ENCODE measurements at regions not wholly inside any gene's neighbourhood (a gene's known extent, or its start where the extent isn't known, plus 50 kb on each side); places are given as distances from the start of the nearest gene placed in this dataset.

DNA sequence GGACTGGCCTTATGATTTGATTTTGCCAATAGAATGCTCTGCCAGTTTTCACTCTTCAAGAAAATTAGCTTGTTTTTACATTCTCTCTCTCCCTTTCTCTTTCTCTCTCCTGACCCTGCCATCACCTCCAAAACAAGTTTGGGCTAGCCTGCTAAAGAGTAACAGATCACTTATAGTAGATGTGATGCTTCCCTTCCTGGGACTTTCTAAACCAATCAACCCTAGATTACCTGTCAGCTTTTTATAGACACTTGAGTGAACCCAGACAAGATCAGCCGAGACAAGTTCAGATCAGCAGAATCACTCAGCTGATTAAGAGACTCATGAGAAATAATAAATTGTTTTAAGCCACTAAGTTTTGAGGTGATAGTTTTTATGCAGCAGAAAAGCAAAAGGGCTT lies 521.2 kb downstream of the ANKRD50 start:
- TF ChIP-seq, protein P1, sequence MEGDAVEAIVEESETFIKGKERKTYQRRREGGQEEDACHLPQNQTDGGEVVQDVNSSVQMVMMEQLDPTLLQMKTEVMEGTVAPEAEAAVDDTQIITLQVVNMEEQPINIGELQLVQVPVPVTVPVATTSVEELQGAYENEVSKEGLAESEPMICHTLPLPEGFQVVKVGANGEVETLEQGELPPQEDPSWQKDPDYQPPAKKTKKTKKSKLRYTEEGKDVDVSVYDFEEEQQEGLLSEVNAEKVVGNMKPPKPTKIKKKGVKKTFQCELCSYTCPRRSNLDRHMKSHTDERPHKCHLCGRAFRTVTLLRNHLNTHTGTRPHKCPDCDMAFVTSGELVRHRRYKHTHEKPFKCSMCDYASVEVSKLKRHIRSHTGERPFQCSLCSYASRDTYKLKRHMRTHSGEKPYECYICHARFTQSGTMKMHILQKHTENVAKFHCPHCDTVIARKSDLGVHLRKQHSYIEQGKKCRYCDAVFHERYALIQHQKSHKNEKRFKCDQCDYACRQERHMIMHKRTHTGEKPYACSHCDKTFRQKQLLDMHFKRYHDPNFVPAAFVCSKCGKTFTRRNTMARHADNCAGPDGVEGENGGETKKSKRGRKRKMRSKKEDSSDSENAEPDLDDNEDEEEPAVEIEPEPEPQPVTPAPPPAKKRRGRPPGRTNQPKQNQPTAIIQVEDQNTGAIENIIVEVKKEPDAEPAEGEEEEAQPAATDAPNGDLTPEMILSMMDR (IDR thresholded peaks at IDR 0.05; ENCODE audit: poor library complexity, severe bottlenecking) = no peak
- TF ChIP-seq EP300 (conservative IDR thresholded peaks at IDR 0.05; ENCODE audit: poor library complexity, severe bottlenecking) (no peak), TAF1 (IDR thresholded peaks at IDR 0.05; ENCODE audit: low read depth) (no peak), RAD21 (conservative IDR thresholded peaks at IDR 0.05) (no peak), EZH2 (IDR thresholded peaks at IDR 0.05; ENCODE audit: borderline replicate concordance, insufficient read depth, low read length, poor library complexity, severe bottlenecking) (no peak)
- TF ChIP-seq, protein P2, sequence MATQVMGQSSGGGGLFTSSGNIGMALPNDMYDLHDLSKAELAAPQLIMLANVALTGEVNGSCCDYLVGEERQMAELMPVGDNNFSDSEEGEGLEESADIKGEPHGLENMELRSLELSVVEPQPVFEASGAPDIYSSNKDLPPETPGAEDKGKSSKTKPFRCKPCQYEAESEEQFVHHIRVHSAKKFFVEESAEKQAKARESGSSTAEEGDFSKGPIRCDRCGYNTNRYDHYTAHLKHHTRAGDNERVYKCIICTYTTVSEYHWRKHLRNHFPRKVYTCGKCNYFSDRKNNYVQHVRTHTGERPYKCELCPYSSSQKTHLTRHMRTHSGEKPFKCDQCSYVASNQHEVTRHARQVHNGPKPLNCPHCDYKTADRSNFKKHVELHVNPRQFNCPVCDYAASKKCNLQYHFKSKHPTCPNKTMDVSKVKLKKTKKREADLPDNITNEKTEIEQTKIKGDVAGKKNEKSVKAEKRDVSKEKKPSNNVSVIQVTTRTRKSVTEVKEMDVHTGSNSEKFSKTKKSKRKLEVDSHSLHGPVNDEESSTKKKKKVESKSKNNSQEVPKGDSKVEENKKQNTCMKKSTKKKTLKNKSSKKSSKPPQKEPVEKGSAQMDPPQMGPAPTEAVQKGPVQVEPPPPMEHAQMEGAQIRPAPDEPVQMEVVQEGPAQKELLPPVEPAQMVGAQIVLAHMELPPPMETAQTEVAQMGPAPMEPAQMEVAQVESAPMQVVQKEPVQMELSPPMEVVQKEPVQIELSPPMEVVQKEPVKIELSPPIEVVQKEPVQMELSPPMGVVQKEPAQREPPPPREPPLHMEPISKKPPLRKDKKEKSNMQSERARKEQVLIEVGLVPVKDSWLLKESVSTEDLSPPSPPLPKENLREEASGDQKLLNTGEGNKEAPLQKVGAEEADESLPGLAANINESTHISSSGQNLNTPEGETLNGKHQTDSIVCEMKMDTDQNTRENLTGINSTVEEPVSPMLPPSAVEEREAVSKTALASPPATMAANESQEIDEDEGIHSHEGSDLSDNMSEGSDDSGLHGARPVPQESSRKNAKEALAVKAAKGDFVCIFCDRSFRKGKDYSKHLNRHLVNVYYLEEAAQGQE (IDR thresholded peaks at IDR 0.05; ENCODE audit: borderline replicate concordance) = no peak

Data from neural cell (in vitro differentiated cells).